T47D (cell line): ENCODE measurements at regions not wholly inside any gene's neighbourhood (a gene's known extent, or its start where the extent isn't known, plus 50 kb on each side); places are given as distances from the start of the nearest gene placed in this dataset.
"Not testable (repeated sequence)": the region's sequence is repeated elsewhere in the genome, so short reads cannot be mapped to it uniquely, and the experiment has no call there.

Experiments used
- DNase-seq, 2 experiments: peaks; one replicate each; pipeline versions ENCODE4 v3.0.0 to v3.0.0-alpha.2; 2011 to 2012; ENCODE audit warnings: low read depth in 1 of 2, low spot score in 1 of 2
- JUND ChIP-seq: IDR thresholded peaks from 2 replicates; pipeline ENCODE4 v1.6.1; 2012; ENCODE audit warnings: low read depth
- in situ Hi-C: cut with HindIII; loops from 2 replicates; pipeline ENCODE4 v1.10.0; 2016; ENCODE audit warnings: low sequenced_read_pairs, low pct_unique_long_range_greater_than_20kb

GRCh38 chr11:38446336-38446735 is 1848.3 kb upstream of the RAG2 start:
- DNase-seq: no peak
- TF ChIP-seq JUND: no peak

GRCh38 chr11:38438091-38438490 is 1840.1 kb upstream of the RAG2 start:
- in situ Hi-C loops: no loop called here
- DNase-seq: no peak
- TF ChIP-seq JUND: no peak

More at GRCh38 chr11:38446336-38446735, 1848.3 kb upstream of the RAG2 start:
- in situ Hi-C loops: no loop called here

- in situ Hi-C loops: no loop called here
These were observed 1827.5 kb upstream of the RAG2 start for GRCh38 chr11:38425578-38425977.

GRCh38 chr11:38423042-38423441 is 1825.0 kb upstream of the RAG2 start:
- in situ Hi-C loops: no loop called here
- DNase-seq: no peak
- TF ChIP-seq JUND: no peak

More at GRCh38 chr11:38425578-38425977, 1827.5 kb upstream of the RAG2 start:
- DNase-seq: no peak
- no peak for TF ChIP-seq JUND

- in situ Hi-C loops: no loop called here
- TF ChIP-seq JUND: no peak
- no peak for DNase-seq
These were observed 1818.1 kb upstream of the RAG2 start for GRCh38 chr11:38416141-38416540.

- TF ChIP-seq JUND: no peak
- in situ Hi-C loops: no loop called here
- DNase-seq: no peak
These were observed 1813.1 kb upstream of the RAG2 start for GRCh38 chr11:38411149-38411548.

GRCh38 chr11:38402063-38402462 is 1804.0 kb upstream of the RAG2 start:
- TF ChIP-seq JUND: no peak
- no peak for DNase-seq
- in situ Hi-C loops: no loop called here

- in situ Hi-C loops: no loop called here
- no peak for TF ChIP-seq JUND
- DNase-seq: peak in 1 of 2 experiments; percentile 39
These were observed 1794.1 kb upstream of the RAG2 start for GRCh38 chr11:38392176-38392575.

GRCh38 chr11:38384568-38384967 is 1786.5 kb upstream of the RAG2 start:
- TF ChIP-seq JUND: no peak
- DNase-seq: peak in 1 of 2 experiments; percentile 26
- in situ Hi-C loops: no loop called here

- in situ Hi-C loops: no loop called here
- TF ChIP-seq JUND: no peak
- no peak for DNase-seq
These were observed 1767.2 kb upstream of the RAG2 start for GRCh38 chr11:38365274-38365673.

GRCh38 chr11:38356255-38356654 is 1758.2 kb upstream of the RAG2 start:
- no peak for TF ChIP-seq JUND
- in situ Hi-C loops: no loop called here
- no peak for DNase-seq

- in situ Hi-C loops: no loop called here
- DNase-seq: no peak
- TF ChIP-seq JUND: no peak
These were observed 1747.2 kb upstream of the RAG2 start for GRCh38 chr11:38345286-38345685.

GRCh38 chr11:38341612-38342011 is 1743.6 kb upstream of the RAG2 start:
- DNase-seq, in situ Hi-C loops: not testable (repeated sequence)

- DNase-seq: no peak
- in situ Hi-C loops: no loop called here
- no peak for TF ChIP-seq JUND
These were observed 1741.9 kb upstream of the RAG2 start for GRCh38 chr11:38339835-38340440.

- DNase-seq, in situ Hi-C loops: not testable (repeated sequence)
These were observed 1740.0 kb upstream of the RAG2 start for GRCh38 chr11:38338022-38338421.
